HepG2 (cell line): ENCODE measurements at regions not wholly inside any gene's neighbourhood (a gene's known extent, or its start where the extent isn't known, plus 50 kb on each side); places are given as distances from the start of the nearest gene placed in this dataset.

ENCODE experiments used
- ATAC-seq: fragments of 200-7000 bp; cut with Tn5 transposase; 3 replicates; pipeline ENCODE4 v1.9.1; 2020; ENCODE audit warnings: mild to moderate bottlenecking, moderate library complexity
- BruUV-seq: library from RNA; stranded (reverse); fragments of 400-500 nt; replicated peaks from 2 replicates; lab custom pipeline; 2021; lab: Mats Ljungman, UMichigan
- CTCF ChIA-PET: fragments of 300-600 bp; formaldehyde crosslinking; extraction: SDS; loops from one replicate; lab custom pipeline; 2021; ENCODE audit warnings: low total read pairs, inconsistent platforms, low intra/inter-chr PET ratio; lab: Yijun Ruan, JAX
- POLR2A ChIA-PET: fragments of 350-600 bp; sonication (Branson Sonifier 250); formaldehyde crosslinking; loops from one replicate; lab custom pipeline; 2020; ENCODE audit warnings: antibody characterized with exemption, inconsistent platforms; lab: Yijun Ruan, JAX
- DNase-seq: peaks from one replicate; pipeline ENCODE4 v3.0.0-alpha.2; 2015; ENCODE audit warnings: low spot score
- FAIRE-seq: peaks from 3 replicates; lab custom pipeline; 2011; peaks lifted over from hg19 to GRCh38; lab: Jason Lieb, UNC
- H2AFZ ChIP-seq: one replicate; pipeline ENCODE4 v1.6.1; 2011; ENCODE audit warnings: low read length, inconsistent platforms
- H3K27ac ChIP-seq: fragments of 300-600 bp; 3 replicates; pipeline ENCODE4 v1.8.0; 2011; ENCODE audit warnings: mixed run types, mild to moderate bottlenecking, mixed read lengths, low read length, inconsistent platforms; ENCODE audit not compliant: insufficient read depth; ENCODE audit errors: extremely low read length
- H3K27me3 ChIP-seq, 2 experiments: fragments of 200-600 bp in 1 of 2; 2 replicates in 1 of 2; 3 replicates in 1 of 2; pipeline versions ENCODE4 v1.6.0 to v1.8.0; 2011; ENCODE audit warnings: low read length in 2 of 2, mild to moderate bottlenecking in 2 of 2, moderate library complexity in 2 of 2, inconsistent platforms in 1 of 2; ENCODE audit not compliant: insufficient read depth in 2 of 2, control insufficient read depth in 1 of 2
- H3K36me3 ChIP-seq, 2 experiments: fragments of 200-600 bp in 1 of 2; replicated peaks in 1 of 2; 2 replicates in 1 of 2; 3 replicates in 1 of 2; pipeline versions ENCODE4 v1.5.1 to v1.8.0; 2011; ENCODE audit warnings: low read length in 2 of 2, inconsistent platforms in 1 of 2; ENCODE audit not compliant: insufficient read depth in 2 of 2, control insufficient read depth in 1 of 2
- H3K4me1 ChIP-seq: 2 replicates; pipeline ENCODE4 v1.5.1; 2012; ENCODE audit warnings: low read length, inconsistent platforms; ENCODE audit not compliant: insufficient read depth
- H3K4me2 ChIP-seq: 2 replicates; pipeline ENCODE4 v1.6.0; 2011; ENCODE audit warnings: low read depth, low read length, inconsistent platforms
- H3K4me3 ChIP-seq, 3 experiments: fragments of 200-600 bp in 1 of 3; sonication (generic), shearing (Covaris generic) in 1 of 3; replicated peaks in 1 of 3; 2 replicates each; pipeline ENCODE4 v1.5.1; 2011 to 2016; ENCODE audit warnings: low read length in 3 of 3, inconsistent platforms in 2 of 3, low read depth in 2 of 3, mild to moderate bottlenecking in 2 of 3, control low read depth in 1 of 3, mixed read lengths in 1 of 3; ENCODE audit not compliant: insufficient read depth in 1 of 3
- H3K79me2 ChIP-seq: one replicate; pipeline ENCODE4 v1.6.1; 2011; ENCODE audit warnings: low read length, inconsistent platforms; ENCODE audit not compliant: insufficient read depth
- H3K9ac ChIP-seq: 2 replicates; pipeline ENCODE4 v1.6.0; 2011; ENCODE audit warnings: mild to moderate bottlenecking, low read depth, low read length, inconsistent platforms; ENCODE audit not compliant: insufficient read depth
- H3K9me3 ChIP-seq: 2 replicates; pipeline ENCODE4 v1.5.1; 2012; ENCODE audit warnings: mild to moderate bottlenecking, low read length
- H4K20me1 ChIP-seq: 2 replicates; pipeline ENCODE4 v1.6.0; 2011; ENCODE audit warnings: inconsistent platforms, mild to moderate bottlenecking, low read length, moderate library complexity; ENCODE audit not compliant: insufficient read depth
- BATF2 ChIP-seq: sonication (generic); formaldehyde crosslinking; IDR thresholded peaks from 2 replicates; pipeline ENCODE4 v1.8.0; 2022; ENCODE audit warnings: mild to moderate bottlenecking, missing genetic modification reagents, moderate library complexity
- BRD4 ChIP-seq: sonication (generic); formaldehyde crosslinking; IDR thresholded peaks from 2 replicates; pipeline ENCODE4 v1.4.0; 2020; ENCODE audit warnings: missing genetic modification reagents
- FOSL2 ChIP-seq: sonication (generic); formaldehyde crosslinking; IDR thresholded peaks from 2 replicates; pipeline ENCODE4 v1.4.0; 2020; ENCODE audit warnings: missing genetic modification reagents
- NFE2L2 ChIP-seq: fragments of 150-350 bp; IDR thresholded peaks from 2 replicates; pipeline ENCODE4 v1.6.1; 2014; ENCODE audit warnings: low read length
- NONO ChIP-seq, 2 experiments: fragments of 450-650 bp in 1 of 2; sonication (generic) in 1 of 2; formaldehyde crosslinking in 1 of 2; IDR thresholded peaks in 1 of 2; conservative IDR thresholded peaks in 1 of 2; 2 replicates each; pipeline versions ENCODE4 v1.6.1 to v1.8.0; 2017 to 2022; ENCODE audit warnings: mild to moderate bottlenecking in 1 of 2, missing genetic modification reagents in 1 of 2, moderate library complexity in 1 of 2
- PITX1 ChIP-seq: sonication (generic); formaldehyde crosslinking; IDR thresholded peaks from 2 replicates; pipeline ENCODE4 v1.5.1; 2020; ENCODE audit warnings: mild to moderate bottlenecking, missing genetic modification reagents
- SATB2 ChIP-seq: sonication (generic); formaldehyde crosslinking; IDR thresholded peaks from 2 replicates; pipeline ENCODE4 v1.5.0; 2020; ENCODE audit warnings: missing genetic modification reagents
- SMARCE1 ChIP-seq: fragments of 450-650 bp; IDR thresholded peaks from 2 replicates; pipeline ENCODE4 v1.6.1; 2017; ENCODE audit warnings: borderline replicate concordance
- ZBTB26 ChIP-seq: IDR thresholded peaks from 2 replicates; pipeline ENCODE4 v1.6.1; 2016; ENCODE audit warnings: missing compliant biosample characterization, missing genetic modification reagents, borderline replicate concordance
- ZHX2 ChIP-seq, 2 experiments: sonication (generic) in 1 of 2; formaldehyde crosslinking in 1 of 2; IDR thresholded peaks; 2 replicates each; pipeline versions ENCODE4 v1.6.1 to v1.9.0; 2014 to 2022; ENCODE audit warnings: antibody characterized with exemption in 1 of 2, borderline replicate concordance in 1 of 2, inconsistent platforms in 1 of 2, low read depth in 1 of 2, missing genetic modification reagents in 1 of 2
- ZNF547 ChIP-seq: sonication (generic); formaldehyde crosslinking; IDR thresholded peaks from 2 replicates; pipeline ENCODE4 v1.5.1; 2020; ENCODE audit warnings: mild to moderate bottlenecking, missing genetic modification reagents
- ZNF550 ChIP-seq: sonication (generic); formaldehyde crosslinking; IDR thresholded peaks from 2 replicates; pipeline ENCODE4 v1.4.0; 2020; ENCODE audit warnings: mild to moderate bottlenecking, missing genetic modification reagents, borderline replicate concordance
- ZNF746 ChIP-seq: sonication (generic); formaldehyde crosslinking; IDR thresholded peaks from 2 replicates; pipeline ENCODE4 v1.8.0; 2022; ENCODE audit warnings: mild to moderate bottlenecking, missing genetic modification reagents
- WGBS: methylation state at CpG from one replicate; pipeline ENCODE4 v1.1.6; 2017; ENCODE audit warnings: low lambda C conversion rate; 5-methylcytosine and 5-hydroxymethylcytosine counted together
- in situ Hi-C: cut with HindIII; loops from 2 replicates; pipeline ENCODE4 v1.10.0; 2017; ENCODE audit warnings: low pct_unique_long_range_greater_than_20kb; ENCODE audit not compliant: extremely low pct_ligation_motif_present
- intact Hi-C: fragments of 100-400 bp; cut with micrococcal nuclease; formaldehyde crosslinking; loops from one replicate; pipeline ENCODE4 v1.10.0; 2022; ENCODE audit not compliant: unreplicated experiment
- TF ChIP-seq, protein P1 (sequence below): sonication (generic); formaldehyde crosslinking; IDR thresholded peaks from 2 replicates; pipeline ENCODE4 v1.4.0; 2020; ENCODE audit warnings: missing genetic modification reagents, borderline replicate concordance

DNA sequence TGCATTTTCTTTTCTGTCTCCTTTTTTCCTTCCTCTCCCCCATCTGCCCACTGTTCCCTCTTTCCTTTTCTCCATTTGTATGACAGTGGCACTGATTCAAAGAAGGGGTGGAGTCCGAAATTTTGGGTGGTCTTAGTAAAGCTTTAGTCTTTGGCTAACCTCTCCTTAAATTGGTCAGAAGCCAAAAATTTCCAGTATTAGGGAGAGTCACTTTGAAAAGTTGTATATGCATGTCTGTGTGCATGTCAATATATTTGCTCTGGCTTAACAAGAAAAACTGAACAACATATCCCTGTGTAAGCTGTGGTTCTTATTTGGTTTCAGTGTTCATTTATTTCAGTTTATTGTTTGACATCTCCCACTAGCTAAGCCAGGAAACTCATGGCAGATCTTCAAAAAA is 314.8 kb upstream of the CXADR start (continued):
- no peak for TF ChIP-seq NONO (IDR thresholded peaks at IDR 0.05)
- TF ChIP-seq NONO (CRISPR knock-in tag; conservative IDR thresholded peaks at IDR 0.05): no peak
- no peak for TF ChIP-seq SMARCE1
- no peak for TF ChIP-seq NFE2L2
- TF ChIP-seq, protein P1, sequence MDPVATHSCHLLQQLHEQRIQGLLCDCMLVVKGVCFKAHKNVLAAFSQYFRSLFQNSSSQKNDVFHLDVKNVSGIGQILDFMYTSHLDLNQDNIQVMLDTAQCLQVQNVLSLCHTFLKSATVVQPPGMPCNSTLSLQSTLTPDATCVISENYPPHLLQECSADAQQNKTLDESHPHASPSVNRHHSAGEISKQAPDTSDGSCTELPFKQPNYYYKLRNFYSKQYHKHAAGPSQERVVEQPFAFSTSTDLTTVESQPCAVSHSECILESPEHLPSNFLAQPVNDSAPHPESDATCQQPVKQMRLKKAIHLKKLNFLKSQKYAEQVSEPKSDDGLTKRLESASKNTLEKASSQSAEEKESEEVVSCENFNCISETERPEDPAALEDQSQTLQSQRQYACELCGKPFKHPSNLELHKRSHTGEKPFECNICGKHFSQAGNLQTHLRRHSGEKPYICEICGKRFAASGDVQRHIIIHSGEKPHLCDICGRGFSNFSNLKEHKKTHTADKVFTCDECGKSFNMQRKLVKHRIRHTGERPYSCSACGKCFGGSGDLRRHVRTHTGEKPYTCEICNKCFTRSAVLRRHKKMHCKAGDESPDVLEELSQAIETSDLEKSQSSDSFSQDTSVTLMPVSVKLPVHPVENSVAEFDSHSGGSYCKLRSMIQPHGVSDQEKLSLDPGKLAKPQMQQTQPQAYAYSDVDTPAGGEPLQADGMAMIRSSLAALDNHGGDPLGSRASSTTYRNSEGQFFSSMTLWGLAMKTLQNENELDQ (CRISPR knock-in tag): no peak
- no peak for TF ChIP-seq ZNF547 (CRISPR knock-in tag)
- TF ChIP-seq ZNF550 (CRISPR knock-in tag): no peak

- DNase-seq: no peak
- ChIA-PET POLR2A (no interaction called here), CTCF (no interaction called here)
- Histone ChIP-seq H2AFZ (no peak overlapping the region), H3K4me3 (no peak overlapping the region), H3K27me3 (no peaks in the 10 kb centered on the region), H3K4me1 (no peaks in the 10 kb centered on the region), H3K27ac (no peak overlapping the region), H3K9ac (no peak overlapping the region), H4K20me1 (no peaks in the 10 kb centered on the region), H3K79me2 (no peaks in the 10 kb centered on the region), H3K9me3 (no peaks in the 10 kb centered on the region), H3K4me2 (no peak overlapping the region), H3K36me3 (no peaks in the 10 kb centered on the region)
- in situ Hi-C loops: no loop called here
- no peak for FAIRE-seq
- no TSS peak for BruUV-seq
- ATAC-seq: no peak
- 3% methylated on average over 2 of the region's 2 CpGs for WGBS
- intact Hi-C loops: no loop called here
- TF ChIP-seq ZBTB26 (no peak), BATF2 (CRISPR knock-in tag) (no peak), PITX1 (CRISPR knock-in tag) (no peak), BRD4 (CRISPR knock-in tag) (no peak), FOSL2 (CRISPR knock-in tag) (no peak), ZNF746 (CRISPR knock-in tag) (no peak), SATB2 (CRISPR knock-in tag) (no peak), ZHX2 (IDR thresholded peaks at IDR 0.05; ENCODE audit: low read depth) (no peak), ZHX2 (CRISPR knock-in tag; IDR thresholded peaks at IDR 0.05; ENCODE audit: borderline replicate concordance) (no peak)
Observed at GRCh38 chr21:17200250-17200649, 312.6 kb upstream of the CXADR start.
